ENCODE measurements at regions not wholly inside any gene's neighbourhood (a gene's known extent, or its start where the extent isn't known, plus 50 kb on each side); places are given as distances from the start of the nearest gene placed in this dataset.

- TF ChIP-seq POLR2AphosphoS5 (IDR thresholded peaks at IDR 0.05; ENCODE audit: low read depth, low read length) (no peak), POLR2A (IDR thresholded peaks at IDR 0.05; ENCODE audit: low read depth, low read length) (no peak), TAF1 (IDR thresholded peaks at IDR 0.05; ENCODE audit: borderline replicate concordance, low read depth, low read length) (no peak)
These were observed 365.7 kb downstream of the ZEB2 start for GRCh38 chr2:144154205-144154604.
